ENCODE measurements at regions not wholly inside any gene's neighbourhood (a gene's known extent, or its start where the extent isn't known, plus 50 kb on each side); places are given as distances from the start of the nearest gene placed in this dataset.

- no peak overlapping the region for H3K4me3 ChIP-seq
- no peak for TF ChIP-seq CTCF (IDR thresholded peaks at IDR 0.05)
- FAIRE-seq (no peak), DNase-seq (no peak), ATAC-seq (no peak)
- no peaks in the 10 kb centered on the region for H3K9me3 ChIP-seq
- H3K27ac ChIP-seq: no peak overlapping the region
- intact Hi-C loops (cut with DNase I): no loop called here
- no peaks in the 10 kb centered on the region for H3K4me1 ChIP-seq
- WGBS, 2 donors: 53 to 57% methylated on average over 2 of the region's 2 CpGs
- H3K36me3 ChIP-seq: no peaks in the 10 kb centered on the region
- H3K27me3 ChIP-seq: no peaks in the 10 kb centered on the region
These were observed 102.6 kb downstream of the LHFPL1 start for GRCh38 chrX:112577146-112577545.

- intact Hi-C loops (cut with DNase I): no loop called here
- peaks cover 0 to 12% (median 0%) of the 10 kb centered on the region in 4 donors for H3K27me3 ChIP-seq
- DNase-seq: no peak
- no peaks in the 10 kb centered on the region for H3K9me3 ChIP-seq
- TF ChIP-seq CTCF (IDR thresholded peaks at IDR 0.05): no peak
- no peak for FAIRE-seq
- H3K36me3 ChIP-seq: no peaks in the 10 kb centered on the region
- 68 to 85% methylated on average over 1 of the region's 1 CpG for WGBS, 2 donors
- H3K4me3 ChIP-seq: no peak overlapping the region
- H3K27ac ChIP-seq: no peak overlapping the region
- ATAC-seq: no peak
- H3K4me1 ChIP-seq: no peaks in the 10 kb centered on the region
These were observed 108.3 kb downstream of the LHFPL1 start for GRCh38 chrX:112571388-112571787.

DNA sequence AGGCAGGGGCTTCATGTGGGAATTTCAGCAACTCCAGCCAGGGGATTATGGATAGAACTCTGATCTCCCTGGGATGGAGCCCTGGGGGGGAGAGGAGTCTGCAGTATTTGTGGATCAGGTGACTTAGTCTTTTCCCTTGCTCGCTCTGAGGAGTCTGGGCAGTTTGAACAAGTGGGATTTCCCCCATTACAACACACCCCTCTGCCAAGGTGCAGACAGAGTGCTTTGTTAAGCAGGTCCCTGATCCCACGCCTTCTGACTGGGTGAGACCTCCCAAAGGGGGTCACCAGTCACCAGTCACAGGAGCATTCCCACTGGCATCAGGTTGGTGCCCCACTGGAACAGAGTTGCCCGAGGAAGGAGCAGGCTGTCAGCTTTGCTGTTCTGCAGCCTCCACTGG is 123.9 kb downstream of the LHFPL1 start:
- no peaks in the 10 kb centered on the region for H3K36me3 ChIP-seq
- H3K4me1 ChIP-seq: no peaks in the 10 kb centered on the region
- TF ChIP-seq CTCF (IDR thresholded peaks at IDR 0.05): no peak
- 70% methylated on average over 3 of the region's 3 CpGs for WGBS, 2 donors
- ATAC-seq (no peak), DNase-seq (no peak), FAIRE-seq (no peak)
- no peaks in the 10 kb centered on the region for H3K9me3 ChIP-seq
- H3K4me3 ChIP-seq: no peak overlapping the region
- no peak overlapping the region for H3K27ac ChIP-seq
- H3K27me3 ChIP-seq: peaks cover 0 to 9% (median 1%) of the 10 kb centered on the region in 4 donors
- intact Hi-C loops (cut with DNase I): no loop called here

GRCh38 chrX:112545051-112545450 is 134.7 kb downstream of the LHFPL1 start:
- no peaks in the 10 kb centered on the region for H3K36me3 ChIP-seq
- ATAC-seq (no peak), FAIRE-seq (no peak), DNase-seq (no peak)
- no peak overlapping the region for H3K27ac ChIP-seq
- peaks cover 0 to 7% (median 0%) of the 10 kb centered on the region in 4 donors for H3K27me3 ChIP-seq
- intact Hi-C loops (cut with DNase I): no loop called here
- H3K9me3 ChIP-seq: no peaks in the 10 kb centered on the region
- no peaks in the 10 kb centered on the region for H3K4me1 ChIP-seq
- no peak for TF ChIP-seq CTCF (IDR thresholded peaks at IDR 0.05)
- 44 to 67% methylated on average over 4 of the region's 4 CpGs for WGBS, 2 donors
- no peak overlapping the region for H3K4me3 ChIP-seq

DNA sequence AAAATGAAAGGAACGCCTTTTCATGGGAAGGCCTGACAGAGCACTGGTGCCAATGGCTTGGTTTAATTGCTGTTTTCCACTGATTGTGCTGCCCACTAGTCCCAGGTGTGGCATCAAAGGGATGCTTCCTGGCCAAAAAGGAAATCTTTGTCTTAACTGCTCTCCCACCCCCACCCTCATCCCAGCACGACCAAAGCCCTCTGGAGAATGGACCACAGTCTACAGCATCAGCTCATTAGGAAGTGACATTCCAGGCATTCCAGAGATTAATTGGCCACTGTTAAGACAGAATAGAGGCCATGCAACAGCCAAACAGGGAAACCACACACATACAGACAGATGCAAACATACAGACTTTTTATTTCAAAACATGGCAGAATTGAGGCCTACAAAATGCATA is 143.2 kb downstream of the LHFPL1 start:
- Histone ChIP-seq H3K27me3 (no peaks in the 10 kb centered on the region), H3K27ac (no peak overlapping the region), H3K4me1 (no peaks in the 10 kb centered on the region), H3K4me3 (no peak overlapping the region), H3K36me3 (no peaks in the 10 kb centered on the region), H3K9me3 (no peaks in the 10 kb centered on the region)
- FAIRE-seq (no peak), ATAC-seq (no peak), DNase-seq (no peak)
- 34 to 47% methylated on average over 2 of the region's 2 CpGs for WGBS, 2 donors
- no peak for TF ChIP-seq CTCF (IDR thresholded peaks at IDR 0.05)
- intact Hi-C loops (cut with DNase I): no loop called here
